SU-DHL-6 (cell line): ENCODE measurements at regions not wholly inside any gene's neighbourhood (a gene's known extent, or its start where the extent isn't known, plus 50 kb on each side); places are given as distances from the start of the nearest gene placed in this dataset.

Experiments
- H2AFZ ChIP-seq: fragments of 200-600 bp; sonication (generic); 2 replicates; pipeline ENCODE4 v1.6.1; 2014; ENCODE audit warnings: low read depth, mild to moderate bottlenecking, moderate library complexity, mixed read lengths, antibody characterized with exemption, low read length; ENCODE audit not compliant: severe bottlenecking
- H3F3A ChIP-seq: fragments of 200-600 bp; shearing (Covaris generic); 2 replicates; pipeline ENCODE4 v1.6.0; 2016; ENCODE audit warnings: antibody characterized with exemption, mild to moderate bottlenecking; ENCODE audit not compliant: insufficient read depth
- H3K27ac ChIP-seq: fragments of 200-600 bp; sonication (generic); 2 replicates; pipeline ENCODE4 v1.5.1; 2016; ENCODE audit warnings: low read depth, mild to moderate bottlenecking, low read length, moderate library complexity, mixed read lengths
- H3K27me3 ChIP-seq: fragments of 200-600 bp; sonication (generic), shearing (Covaris generic); 2 replicates; pipeline ENCODE4 v1.6.0; 2014; ENCODE audit warnings: mild to moderate bottlenecking, low read length
- H3K36me3 ChIP-seq: fragments of 200-600 bp; sonication (generic); 2 replicates; pipeline ENCODE4 v1.6.1; 2014; ENCODE audit warnings: mild to moderate bottlenecking, low read length, mixed read lengths
- H3K4me2 ChIP-seq: fragments of 300-600, 200-600 bp; shearing (Covaris generic), sonication (generic); 2 replicates; pipeline ENCODE4 v1.6.0; 2014; ENCODE audit warnings: low read length, low read depth, mild to moderate bottlenecking; ENCODE audit not compliant: poor library complexity, severe bottlenecking
- H3K4me3 ChIP-seq: fragments of 200-600 bp; sonication (generic); 2 replicates; pipeline ENCODE4 v1.5.1; 2014; ENCODE audit warnings: antibody characterized with exemption, low read length, mild to moderate bottlenecking, mixed read lengths; ENCODE audit not compliant: insufficient read depth, poor library complexity, severe bottlenecking
- H3K79me2 ChIP-seq: fragments of 200-600 bp; sonication (generic); 2 replicates; pipeline ENCODE4 v1.6.1; 2014; ENCODE audit warnings: mild to moderate bottlenecking, low read length, moderate library complexity; ENCODE audit not compliant: insufficient read depth
- H3K9ac ChIP-seq: fragments of 200-600 bp; sonication (generic); 2 replicates; pipeline ENCODE4 v1.7.0; 2014; ENCODE audit warnings: mild to moderate bottlenecking, low read length
- H3K9me2 ChIP-seq: fragments of 200-600 bp; sonication (generic); replicated peaks from 2 replicates; pipeline ENCODE4 v1.6.1; 2014; ENCODE audit warnings: low read length; ENCODE audit not compliant: insufficient read depth
- H3K9me3 ChIP-seq: fragments of 200-600 bp; sonication (generic); 2 replicates; pipeline ENCODE4 v1.6.1; 2014; ENCODE audit warnings: low read length, mixed read lengths; ENCODE audit not compliant: insufficient read depth
- H4K20me1 ChIP-seq: fragments of 200-600 bp; sonication (generic); 2 replicates; pipeline ENCODE4 v1.6.1; 2014; ENCODE audit warnings: low read depth, mild to moderate bottlenecking, antibody characterized with exemption, low read length, moderate library complexity, mixed read lengths
- EZH2phosphoT487 ChIP-seq: fragments of 200-600 bp; sonication (generic), shearing (Covaris generic); conservative IDR thresholded peaks from 2 replicates; pipeline ENCODE4 v1.6.1; 2018; ENCODE audit warnings: mild to moderate bottlenecking, antibody characterized with exemption, low read length, moderate library complexity, mixed read lengths
- TF ChIP-seq, protein P1 (sequence below): fragments of 200-600 bp; sonication (generic); IDR thresholded peaks from one replicate; pipeline ENCODE4 v1.5.1; 2017; ENCODE audit warnings: antibody characterized with exemption, mild to moderate bottlenecking, low read length, moderate library complexity; ENCODE audit not compliant: insufficient read depth, poor library complexity, severe bottlenecking

DNA sequence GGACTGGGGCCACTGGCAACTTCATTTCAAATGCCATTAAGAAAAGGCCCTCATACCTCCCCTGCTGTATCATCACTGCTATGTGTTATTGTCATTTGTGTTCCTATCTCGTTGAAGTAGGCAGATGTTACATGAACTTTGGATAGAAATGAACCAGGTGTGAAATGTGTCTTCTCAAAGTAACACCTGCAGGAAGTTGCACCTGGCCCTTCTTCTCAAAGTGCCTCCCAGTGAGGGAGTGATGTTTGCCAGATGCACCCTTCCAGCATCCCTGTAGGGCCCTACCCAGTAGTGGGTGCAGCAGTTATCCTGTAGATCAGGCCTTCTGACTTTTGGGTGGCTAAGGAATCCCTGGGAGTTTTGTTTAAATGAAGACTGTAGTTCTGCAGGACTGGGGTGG is 197.7 kb upstream of the CTNNB1 start:
- Histone ChIP-seq H3K27ac (no peak overlapping the region), H3K9me2 (no peaks in the 10 kb centered on the region)

GRCh38 chr3:41002104-41002503 is 197.2 kb upstream of the CTNNB1 start:
- H3K9ac ChIP-seq = no peak overlapping the region
- TF ChIP-seq, protein P1, sequence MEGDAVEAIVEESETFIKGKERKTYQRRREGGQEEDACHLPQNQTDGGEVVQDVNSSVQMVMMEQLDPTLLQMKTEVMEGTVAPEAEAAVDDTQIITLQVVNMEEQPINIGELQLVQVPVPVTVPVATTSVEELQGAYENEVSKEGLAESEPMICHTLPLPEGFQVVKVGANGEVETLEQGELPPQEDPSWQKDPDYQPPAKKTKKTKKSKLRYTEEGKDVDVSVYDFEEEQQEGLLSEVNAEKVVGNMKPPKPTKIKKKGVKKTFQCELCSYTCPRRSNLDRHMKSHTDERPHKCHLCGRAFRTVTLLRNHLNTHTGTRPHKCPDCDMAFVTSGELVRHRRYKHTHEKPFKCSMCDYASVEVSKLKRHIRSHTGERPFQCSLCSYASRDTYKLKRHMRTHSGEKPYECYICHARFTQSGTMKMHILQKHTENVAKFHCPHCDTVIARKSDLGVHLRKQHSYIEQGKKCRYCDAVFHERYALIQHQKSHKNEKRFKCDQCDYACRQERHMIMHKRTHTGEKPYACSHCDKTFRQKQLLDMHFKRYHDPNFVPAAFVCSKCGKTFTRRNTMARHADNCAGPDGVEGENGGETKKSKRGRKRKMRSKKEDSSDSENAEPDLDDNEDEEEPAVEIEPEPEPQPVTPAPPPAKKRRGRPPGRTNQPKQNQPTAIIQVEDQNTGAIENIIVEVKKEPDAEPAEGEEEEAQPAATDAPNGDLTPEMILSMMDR = no peak
- no peak for TF ChIP-seq EZH2phosphoT487
- H3K27me3 ChIP-seq = no peaks in the 10 kb centered on the region; the same call in 1 of the 2 replicates
- no peak overlapping the region for H2AFZ ChIP-seq
- no peak overlapping the region for H3K4me2 ChIP-seq
- H4K20me1 ChIP-seq = no peaks in the 10 kb centered on the region
- no peaks in the 10 kb centered on the region for H3F3A ChIP-seq
- no peaks in the 10 kb centered on the region for H3K9me3 ChIP-seq
- H3K27ac ChIP-seq = no peak overlapping the region
- H3K9me2 ChIP-seq = no peaks in the 10 kb centered on the region
- H3K4me3 ChIP-seq = no peak overlapping the region
- no peaks in the 10 kb centered on the region for H3K36me3 ChIP-seq
- H3K79me2 ChIP-seq = no peaks in the 10 kb centered on the region

More for the DNA sequence above, 197.7 kb upstream of the CTNNB1 start:
- H3K4me3 ChIP-seq = no peak overlapping the region
- H3K9me3 ChIP-seq = no peaks in the 10 kb centered on the region
- H4K20me1 ChIP-seq = no peaks in the 10 kb centered on the region
- H3K27me3 ChIP-seq = no peaks in the 10 kb centered on the region; the same call in 1 of the 2 replicates
- TF ChIP-seq, protein P1 = no peak
- TF ChIP-seq EZH2phosphoT487 = no peak
- no peaks in the 10 kb centered on the region for H3F3A ChIP-seq
- H3K36me3 ChIP-seq = no peaks in the 10 kb centered on the region
- no peak overlapping the region for H3K4me2 ChIP-seq
- no peaks in the 10 kb centered on the region for H3K79me2 ChIP-seq
- no peak overlapping the region for H2AFZ ChIP-seq
- no peak overlapping the region for H3K9ac ChIP-seq

- H3K36me3 ChIP-seq = no peaks in the 10 kb centered on the region
- no peak overlapping the region for H3K4me2 ChIP-seq
- no peaks in the 10 kb centered on the region for H3K9me2 ChIP-seq
- H3K27me3 ChIP-seq = no peaks in the 10 kb centered on the region; the same call in 1 of the 2 replicates
- H3K9me3 ChIP-seq = no peaks in the 10 kb centered on the region
- H3K79me2 ChIP-seq = no peaks in the 10 kb centered on the region
- H2AFZ ChIP-seq = no peak overlapping the region
- no peak overlapping the region for H3K9ac ChIP-seq
- H3F3A ChIP-seq = no peaks in the 10 kb centered on the region
- H3K4me3 ChIP-seq = no peak overlapping the region
- no peak for TF ChIP-seq EZH2phosphoT487
- TF ChIP-seq, protein P1 = no peak
- no peaks in the 10 kb centered on the region for H4K20me1 ChIP-seq
- H3K27ac ChIP-seq = no peak overlapping the region
Observed at GRCh38 chr3:41007399-41007798, 191.9 kb upstream of the CTNNB1 start.
